Left hindlimb (tissue), 1 donor: ENCODE measurements at regions not wholly inside any gene's neighbourhood (a gene's known extent, or its start where the extent isn't known, plus 50 kb on each side); places are given as distances from the start of the nearest gene placed in this dataset.

Experiments used
- DNase-seq: peaks from one replicate; pipeline ENCODE4 v3.0.0-alpha.2; 2018

- DNase-seq, result no peak
Observed at GRCh38 chr17:14004927-14005620, 64.2 kb upstream of the COX10 start.

DNA sequence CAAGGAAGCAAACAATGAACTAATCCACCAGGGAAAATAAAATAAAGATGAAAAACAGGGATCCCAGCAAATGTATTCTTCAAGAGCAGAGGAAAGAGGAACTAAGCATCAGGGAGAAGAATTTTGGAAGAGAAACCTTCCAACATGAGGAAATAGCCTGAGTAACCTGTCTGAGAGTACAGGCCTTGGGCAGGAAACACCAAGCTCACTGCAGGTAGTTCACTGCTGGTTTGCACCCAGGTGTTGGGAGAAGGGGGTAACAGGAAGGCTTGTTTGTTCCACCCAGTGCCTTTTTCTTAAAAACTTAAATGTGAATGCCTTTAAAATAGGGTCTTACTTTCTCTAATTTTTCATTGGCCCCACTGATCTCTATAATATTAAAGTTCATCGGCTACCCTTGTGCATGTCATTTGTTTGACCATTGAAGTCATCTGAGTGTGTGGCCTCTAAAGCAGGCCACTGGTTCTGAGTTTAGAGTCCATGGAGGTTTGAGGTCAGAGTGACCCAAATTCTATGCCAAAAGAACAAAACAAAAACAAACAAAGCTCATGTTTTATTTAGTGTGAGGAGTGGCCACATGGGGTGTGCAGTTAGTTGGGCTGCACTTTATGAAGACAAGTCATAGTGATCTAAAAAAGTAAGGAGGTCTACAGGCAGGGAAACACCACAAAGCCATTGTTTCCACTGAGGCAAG lies 62.9 kb upstream of the COX10 start:
- no peak for DNase-seq

DNA sequence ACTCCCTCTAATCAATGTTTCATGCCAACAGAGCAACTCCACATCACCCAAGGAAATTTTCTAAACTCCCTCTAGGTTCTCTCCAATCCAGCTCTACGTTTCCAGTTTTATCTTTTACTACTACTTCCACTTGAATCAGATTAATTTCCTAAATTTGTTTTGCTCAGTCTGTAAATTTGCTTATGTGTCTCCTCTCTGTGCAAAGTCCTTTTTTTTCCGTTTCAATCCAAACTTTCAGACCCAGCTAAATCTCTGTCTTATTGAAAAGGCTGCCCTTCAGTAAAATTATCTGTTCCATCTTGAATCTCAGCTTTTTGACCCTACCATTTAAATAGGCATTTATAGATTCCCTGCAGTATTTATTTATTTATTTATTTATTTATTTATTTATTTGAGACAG lies 61.4 kb upstream of the COX10 start:
- DNase-seq, result no peak

GRCh38 chr17:14011036-14011692 lies 58.1 kb upstream of the COX10 start:
- no peak for DNase-seq

DNA sequence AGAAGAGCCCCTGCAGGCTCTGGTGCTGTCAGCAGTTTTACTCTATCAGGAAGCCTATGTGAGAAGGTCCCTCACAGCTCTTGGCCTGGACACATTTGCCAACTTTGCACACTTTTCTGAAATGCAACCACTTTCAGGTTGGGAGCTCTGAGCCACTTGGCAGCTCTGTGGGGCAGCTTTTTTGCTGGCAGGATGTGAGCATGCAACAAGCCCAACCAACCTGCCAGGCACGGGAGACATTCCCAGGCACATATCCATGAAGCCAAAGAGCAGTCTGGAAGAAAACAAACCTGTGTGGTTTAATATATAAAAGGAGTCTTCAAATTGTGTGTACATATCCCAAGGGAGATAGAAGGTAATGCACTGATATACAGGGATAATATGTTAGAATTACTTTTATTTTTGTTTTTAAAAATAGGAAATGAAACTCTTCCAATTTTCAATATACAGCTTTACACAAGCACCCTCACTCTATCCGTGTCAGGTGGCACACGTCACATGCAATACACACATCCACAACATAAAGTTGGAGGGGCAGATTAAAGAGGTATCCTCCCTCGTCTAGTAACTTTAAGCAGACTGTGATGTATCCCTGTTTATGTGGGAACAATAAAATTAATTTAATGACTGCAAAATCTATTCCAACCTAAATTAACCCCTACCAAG lies 57.4 kb upstream of the COX10 start:
- DNase-seq, result no peak

- DNase-seq, result no peak
Observed at GRCh38 chr17:14014657-14015056, 54.6 kb upstream of the COX10 start.

- no peak for DNase-seq
Observed at GRCh38 chr17:14015271-14015670, 54.0 kb upstream of the COX10 start.

DNA sequence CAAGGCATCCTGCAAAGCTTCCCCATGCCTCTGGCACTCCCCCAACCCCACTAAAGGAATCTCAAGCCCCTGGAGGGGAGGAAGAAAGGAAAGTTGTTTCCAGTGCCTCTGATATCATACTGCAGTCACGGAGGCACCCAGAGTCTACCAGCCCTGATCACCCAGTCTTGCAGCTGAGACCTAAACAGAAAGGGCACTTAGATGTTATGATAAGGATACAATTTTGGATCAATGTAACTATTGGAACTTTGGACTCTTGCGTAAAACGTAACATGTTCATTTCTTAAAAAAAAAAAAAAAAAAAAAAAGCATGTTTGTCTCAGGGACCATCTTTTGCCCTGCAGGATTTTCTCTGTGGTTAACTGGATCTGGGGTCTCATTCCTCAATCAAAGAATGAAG lies 52.4 kb upstream of the COX10 start:
- DNase-seq, result no peak

DNA sequence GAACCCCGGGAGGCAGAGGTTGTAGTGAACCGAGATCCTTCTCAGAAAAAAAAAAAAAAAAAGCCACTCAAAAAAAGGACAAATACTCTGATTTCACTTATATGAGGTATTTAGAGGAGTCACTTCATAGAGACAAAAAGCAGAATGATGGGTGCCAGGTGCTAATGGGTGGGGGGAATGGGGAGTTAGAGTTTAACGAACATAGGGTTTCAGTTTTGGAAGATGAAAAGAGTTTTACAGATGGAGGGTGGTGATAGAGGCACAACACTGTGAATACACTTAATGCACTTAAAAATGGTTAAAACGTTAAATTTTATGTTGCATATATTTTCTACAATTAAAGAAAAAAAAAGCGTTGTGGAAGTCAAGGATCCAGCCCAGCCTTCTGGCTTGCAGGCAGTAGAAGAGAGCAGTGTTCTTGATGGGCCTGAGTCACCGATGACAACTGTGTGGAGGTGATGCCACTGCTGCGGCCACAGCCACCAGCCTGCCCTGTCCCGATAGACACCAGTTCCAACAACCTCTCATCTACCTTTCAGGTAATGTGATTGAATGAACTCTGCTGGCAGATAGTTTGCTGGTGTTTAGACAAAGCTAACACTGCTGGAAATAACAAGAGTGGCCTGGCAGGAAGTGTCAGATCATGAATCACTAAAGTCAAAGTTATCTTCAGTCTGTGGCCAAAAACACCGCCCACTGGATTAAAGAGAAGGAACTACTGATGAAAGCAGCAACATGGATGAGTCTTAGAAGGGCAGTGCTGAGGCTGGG lies 49.9 kb upstream of the COX10 start:
- no peak for DNase-seq
